Neural cell (in vitro differentiated cells): ENCODE measurements at regions not wholly inside any gene's neighbourhood (a gene's known extent, or its start where the extent isn't known, plus 50 kb on each side); places are given as distances from the start of the nearest gene placed in this dataset.

Source experiments
- H2AFZ ChIP-seq: fragments of 200-600, 300-800 bp; sonication (generic), shearing (Covaris generic); 2 replicates; pipeline ENCODE4 v1.6.0; 2014; ENCODE audit warnings: low read depth, mild to moderate bottlenecking, antibody characterized with exemption, low read length, moderate library complexity
- H3F3A ChIP-seq: fragments of 200-600 bp; shearing (Covaris generic); 2 replicates; pipeline ENCODE4 v1.6.1; 2016; ENCODE audit warnings: mild to moderate bottlenecking, moderate library complexity, mixed read lengths, antibody characterized with exemption, low read length; ENCODE audit not compliant: insufficient read depth, poor library complexity, severe bottlenecking
- H3K27ac ChIP-seq: fragments of 200-600, 300-800 bp; sonication (generic), shearing (Covaris generic); 2 replicates; pipeline ENCODE4 v1.5.1; 2014; ENCODE audit warnings: mild to moderate bottlenecking, low read length, moderate library complexity
- H3K27me3 ChIP-seq: fragments of 300-800, 200-600 bp; sonication (generic), shearing (Covaris generic); 2 replicates; pipeline ENCODE4 v1.6.0; 2014; ENCODE audit warnings: mild to moderate bottlenecking, low read depth, low read length, moderate library complexity; ENCODE audit not compliant: insufficient read depth
- H3K36me3 ChIP-seq: fragments of 300-800, 200-600 bp; sonication (generic), shearing (Covaris generic); 2 replicates; pipeline ENCODE4 v1.5.1; 2014; ENCODE audit warnings: mild to moderate bottlenecking, antibody characterized with exemption, low read length, moderate library complexity; ENCODE audit not compliant: insufficient read depth
- H3K4me2 ChIP-seq: fragments of 300-800, 200-600 bp; sonication (generic), shearing (Covaris generic); 2 replicates; pipeline ENCODE4 v1.6.0; 2014; ENCODE audit warnings: mild to moderate bottlenecking, low read length
- H3K4me3 ChIP-seq: fragments of 300-800, 200-600 bp; sonication (generic), shearing (Covaris generic); 2 replicates; pipeline ENCODE4 v1.5.1; 2014; ENCODE audit warnings: mild to moderate bottlenecking, low read length, moderate library complexity
- H3K79me2 ChIP-seq: fragments of 200-600 bp; shearing (Covaris generic); replicated peaks from 2 replicates; pipeline ENCODE4 v1.6.0; 2014; ENCODE audit warnings: mild to moderate bottlenecking, low read length, moderate library complexity; ENCODE audit not compliant: insufficient read depth
- H3K9ac ChIP-seq: fragments of 300-800, 200-600 bp; sonication (generic), shearing (Covaris generic); 2 replicates; pipeline ENCODE4 v1.6.1; 2016; ENCODE audit warnings: mild to moderate bottlenecking, low read length, mixed read lengths
- H3K9me2 ChIP-seq: fragments of 200-600 bp; shearing (Covaris generic); 2 replicates; pipeline ENCODE4 v1.6.1; 2016; ENCODE audit warnings: mild to moderate bottlenecking, low read length, mixed read lengths; ENCODE audit not compliant: insufficient read depth
- H3K9me3 ChIP-seq: fragments of 200-600, 300-800 bp; sonication (generic), shearing (Covaris generic); 2 replicates; pipeline ENCODE4 v1.6.1; 2016; ENCODE audit warnings: mild to moderate bottlenecking, mixed run types, low read length, moderate library complexity, mixed read lengths
- H4K20me1 ChIP-seq: fragments of 200-600 bp; shearing (Covaris generic); 2 replicates; pipeline ENCODE4 v1.6.1; 2016; ENCODE audit warnings: mild to moderate bottlenecking, mixed run types; ENCODE audit not compliant: insufficient read depth
- EP300 ChIP-seq: fragments of 450-650 bp; conservative IDR thresholded peaks from 2 replicates; pipeline ENCODE4 v1.6.1; 2014; ENCODE audit warnings: antibody characterized with exemption, mild to moderate bottlenecking, moderate library complexity; ENCODE audit not compliant: poor library complexity, severe bottlenecking
- EZH2 ChIP-seq: fragments of 200-600, 300-800 bp; shearing (Covaris generic), sonication (generic); IDR thresholded peaks from 2 replicates; pipeline ENCODE4 v1.6.1; 2014; ENCODE audit warnings: antibody characterized with exemption, low read length, borderline replicate concordance, mild to moderate bottlenecking; ENCODE audit not compliant: insufficient read depth, poor library complexity, severe bottlenecking
- MXI1 ChIP-seq: fragments of 450-650 bp; conservative IDR thresholded peaks from 2 replicates; pipeline ENCODE4 v1.6.1; 2014; ENCODE audit warnings: antibody characterized with exemption, mild to moderate bottlenecking; ENCODE audit not compliant: poor library complexity, severe bottlenecking
- POLR2AphosphoS5 ChIP-seq: IDR thresholded peaks from 2 replicates; pipeline ENCODE4 v1.6.1; 2012
- RAD21 ChIP-seq: fragments of 450-650 bp; conservative IDR thresholded peaks from 2 replicates; pipeline ENCODE4 v1.6.1; 2014; ENCODE audit warnings: antibody characterized with exemption, mild to moderate bottlenecking, moderate library complexity
- SMC3 ChIP-seq: fragments of 450-650 bp; conservative IDR thresholded peaks from 2 replicates; pipeline ENCODE4 v1.6.1; 2014; ENCODE audit warnings: antibody characterized with exemption, mild to moderate bottlenecking, moderate library complexity; ENCODE audit not compliant: poor library complexity
- TAF1 ChIP-seq: IDR thresholded peaks from 2 replicates; pipeline ENCODE4 v1.6.1; 2012; ENCODE audit warnings: low read depth
- TF ChIP-seq, protein P1 (sequence below): IDR thresholded peaks from 2 replicates; pipeline ENCODE4 v1.6.1; 2012; ENCODE audit warnings: borderline replicate concordance
- TF ChIP-seq, protein P2 (sequence below): fragments of 450-650 bp; IDR thresholded peaks from 2 replicates; pipeline ENCODE4 v1.5.1; 2014; ENCODE audit warnings: antibody characterized with exemption, mild to moderate bottlenecking, moderate library complexity; ENCODE audit not compliant: poor library complexity, severe bottlenecking

DNA sequence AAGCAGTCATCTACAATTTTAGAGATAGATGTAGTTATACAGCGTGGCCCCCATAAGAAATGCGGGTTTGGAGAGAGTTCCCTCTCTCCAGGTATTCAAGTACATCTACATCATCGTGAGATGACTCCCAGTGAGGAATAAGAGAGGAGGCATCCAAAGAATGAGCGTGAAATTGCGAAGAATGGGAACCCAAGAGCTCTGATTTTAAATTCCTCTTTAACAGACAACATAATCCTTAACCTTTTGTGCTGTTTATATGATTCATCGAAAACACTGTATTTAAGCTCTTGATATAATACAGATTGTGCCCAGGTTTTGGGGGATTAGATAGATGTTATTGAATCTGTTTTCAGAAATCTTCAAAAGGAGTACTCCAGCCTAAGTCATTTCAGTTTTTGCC is 161.5 kb downstream of the COG6 start:
- TF ChIP-seq, protein P1, sequence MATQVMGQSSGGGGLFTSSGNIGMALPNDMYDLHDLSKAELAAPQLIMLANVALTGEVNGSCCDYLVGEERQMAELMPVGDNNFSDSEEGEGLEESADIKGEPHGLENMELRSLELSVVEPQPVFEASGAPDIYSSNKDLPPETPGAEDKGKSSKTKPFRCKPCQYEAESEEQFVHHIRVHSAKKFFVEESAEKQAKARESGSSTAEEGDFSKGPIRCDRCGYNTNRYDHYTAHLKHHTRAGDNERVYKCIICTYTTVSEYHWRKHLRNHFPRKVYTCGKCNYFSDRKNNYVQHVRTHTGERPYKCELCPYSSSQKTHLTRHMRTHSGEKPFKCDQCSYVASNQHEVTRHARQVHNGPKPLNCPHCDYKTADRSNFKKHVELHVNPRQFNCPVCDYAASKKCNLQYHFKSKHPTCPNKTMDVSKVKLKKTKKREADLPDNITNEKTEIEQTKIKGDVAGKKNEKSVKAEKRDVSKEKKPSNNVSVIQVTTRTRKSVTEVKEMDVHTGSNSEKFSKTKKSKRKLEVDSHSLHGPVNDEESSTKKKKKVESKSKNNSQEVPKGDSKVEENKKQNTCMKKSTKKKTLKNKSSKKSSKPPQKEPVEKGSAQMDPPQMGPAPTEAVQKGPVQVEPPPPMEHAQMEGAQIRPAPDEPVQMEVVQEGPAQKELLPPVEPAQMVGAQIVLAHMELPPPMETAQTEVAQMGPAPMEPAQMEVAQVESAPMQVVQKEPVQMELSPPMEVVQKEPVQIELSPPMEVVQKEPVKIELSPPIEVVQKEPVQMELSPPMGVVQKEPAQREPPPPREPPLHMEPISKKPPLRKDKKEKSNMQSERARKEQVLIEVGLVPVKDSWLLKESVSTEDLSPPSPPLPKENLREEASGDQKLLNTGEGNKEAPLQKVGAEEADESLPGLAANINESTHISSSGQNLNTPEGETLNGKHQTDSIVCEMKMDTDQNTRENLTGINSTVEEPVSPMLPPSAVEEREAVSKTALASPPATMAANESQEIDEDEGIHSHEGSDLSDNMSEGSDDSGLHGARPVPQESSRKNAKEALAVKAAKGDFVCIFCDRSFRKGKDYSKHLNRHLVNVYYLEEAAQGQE = no peak
- TF ChIP-seq MXI1 (no peak), TAF1 (no peak), EP300 (no peak), RAD21 (no peak), POLR2AphosphoS5 (no peak), EZH2 (no peak), SMC3 (no peak)
- TF ChIP-seq, protein P2, sequence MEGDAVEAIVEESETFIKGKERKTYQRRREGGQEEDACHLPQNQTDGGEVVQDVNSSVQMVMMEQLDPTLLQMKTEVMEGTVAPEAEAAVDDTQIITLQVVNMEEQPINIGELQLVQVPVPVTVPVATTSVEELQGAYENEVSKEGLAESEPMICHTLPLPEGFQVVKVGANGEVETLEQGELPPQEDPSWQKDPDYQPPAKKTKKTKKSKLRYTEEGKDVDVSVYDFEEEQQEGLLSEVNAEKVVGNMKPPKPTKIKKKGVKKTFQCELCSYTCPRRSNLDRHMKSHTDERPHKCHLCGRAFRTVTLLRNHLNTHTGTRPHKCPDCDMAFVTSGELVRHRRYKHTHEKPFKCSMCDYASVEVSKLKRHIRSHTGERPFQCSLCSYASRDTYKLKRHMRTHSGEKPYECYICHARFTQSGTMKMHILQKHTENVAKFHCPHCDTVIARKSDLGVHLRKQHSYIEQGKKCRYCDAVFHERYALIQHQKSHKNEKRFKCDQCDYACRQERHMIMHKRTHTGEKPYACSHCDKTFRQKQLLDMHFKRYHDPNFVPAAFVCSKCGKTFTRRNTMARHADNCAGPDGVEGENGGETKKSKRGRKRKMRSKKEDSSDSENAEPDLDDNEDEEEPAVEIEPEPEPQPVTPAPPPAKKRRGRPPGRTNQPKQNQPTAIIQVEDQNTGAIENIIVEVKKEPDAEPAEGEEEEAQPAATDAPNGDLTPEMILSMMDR = no peak
- Histone ChIP-seq H3K9me3 (no peaks in the 10 kb centered on the region), H3K9ac (no peak overlapping the region)

DNA sequence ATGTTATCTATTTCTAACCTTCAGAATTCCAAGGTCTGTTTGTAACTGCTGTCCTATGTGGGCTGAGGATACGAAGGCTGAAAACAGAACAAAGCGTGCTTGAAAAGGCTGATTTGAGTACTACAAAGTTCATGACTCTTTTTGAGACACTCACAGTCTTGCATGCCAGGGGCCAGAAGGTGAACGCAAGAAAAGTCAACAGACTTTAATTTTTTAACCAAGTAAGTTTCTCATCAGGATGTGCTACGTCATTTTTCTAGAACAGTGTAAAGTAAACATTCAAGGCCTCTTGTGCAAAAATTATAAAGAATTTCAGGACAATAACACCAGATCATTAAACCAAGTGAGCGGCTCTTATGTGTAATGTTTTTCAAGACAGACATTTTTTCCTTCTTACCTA is 163.5 kb downstream of the COG6 start:
- Histone ChIP-seq H3K9ac (no peak overlapping the region), H3K9me2 (no peaks in the 10 kb centered on the region), H2AFZ (no peak overlapping the region), H3K27me3 (no peaks in the 10 kb centered on the region), H3F3A (no peaks in the 10 kb centered on the region), H3K4me2 (no peak overlapping the region), H3K4me3 (no peak overlapping the region), H3K27ac (no peak overlapping the region), H3K36me3 (no peaks in the 10 kb centered on the region), H4K20me1 (no peaks in the 10 kb centered on the region), H3K79me2 (no peaks in the 10 kb centered on the region), H3K9me3 (no peaks in the 10 kb centered on the region)
- no peak for TF ChIP-seq MXI1
- TF ChIP-seq, protein P2 = no peak
- no peak for TF ChIP-seq EP300
- TF ChIP-seq, protein P1 = no peak

More for the DNA sequence above, 161.5 kb downstream of the COG6 start:
- Histone ChIP-seq H3K9me2 (no peaks in the 10 kb centered on the region), H2AFZ (no peak overlapping the region), H3K79me2 (no peaks in the 10 kb centered on the region), H3K27ac (no peak overlapping the region), H3K36me3 (no peaks in the 10 kb centered on the region), H3F3A (no peaks in the 10 kb centered on the region), H3K4me3 (no peak overlapping the region), H3K4me2 (no peak overlapping the region), H4K20me1 (no peaks in the 10 kb centered on the region), H3K27me3 (no peaks in the 10 kb centered on the region)
